CD14-positive monocyte (primary cell): ENCODE measurements at regions not wholly inside any gene's neighbourhood (a gene's known extent, or its start where the extent isn't known, plus 50 kb on each side); places are given as distances from the start of the nearest gene placed in this dataset.

ENCODE experiments used
- DNase-seq, 3 donors: peaks; one replicate each; pipeline ENCODE4 v3.0.0-alpha.2; 2011 to 2022
- H2AFZ ChIP-seq: 2 replicates; pipeline ENCODE4 v1.6.0; 2012; ENCODE audit warnings: mild to moderate bottlenecking, low read depth, low read length, inconsistent platforms; ENCODE audit not compliant: insufficient read depth, poor library complexity, severe bottlenecking
- H3K27ac ChIP-seq, 2 donors: 1 replicate in 1 of 2; 2 replicates in 1 of 2; pipeline ENCODE4 v1.5.1; 2012 to 2013; ENCODE audit warnings: low read length in 2 of 2, control low read depth in 1 of 2, inconsistent platforms in 1 of 2, low read depth in 1 of 2, mild to moderate bottlenecking in 1 of 2
- H3K27me3 ChIP-seq, 2 donors: one replicate each; pipeline versions ENCODE4 v1.6.0 to v1.6.1; 2011 to 2013; ENCODE audit warnings: low read length in 2 of 2; ENCODE audit not compliant: control insufficient read depth in 2 of 2, insufficient read depth in 2 of 2
- H3K36me3 ChIP-seq, 2 donors: replicated peaks in 1 of 2; 1 replicate in 1 of 2; 2 replicates in 1 of 2; pipeline versions ENCODE4 v1.5.1 to v1.6.1; 2012 to 2013; ENCODE audit warnings: low read length in 2 of 2, control low read depth in 1 of 2, inconsistent platforms in 1 of 2, mild to moderate bottlenecking in 1 of 2; ENCODE audit not compliant: insufficient read depth in 2 of 2, control insufficient read depth in 1 of 2
- H3K4me1 ChIP-seq, 2 donors: 1 replicate in 1 of 2; 2 replicates in 1 of 2; pipeline versions ENCODE4 v1.5.1 to v1.6.1; 2012 to 2013; ENCODE audit warnings: low read length in 2 of 2, control low read depth in 1 of 2, inconsistent platforms in 1 of 2, mild to moderate bottlenecking in 1 of 2, moderate library complexity in 1 of 2; ENCODE audit not compliant: insufficient read depth in 2 of 2, control insufficient read depth in 1 of 2
- H3K4me2 ChIP-seq: replicated peaks from 2 replicates; pipeline ENCODE3; 2012; ENCODE audit warnings: low read length, moderate library complexity, mild to moderate bottlenecking; ENCODE audit not compliant: poor library complexity, severe bottlenecking; ENCODE audit errors: extremely low read depth
- H3K4me3 ChIP-seq, 3 experiments: fragments of 200-600 bp in 1 of 3; sonication (generic) in 1 of 3; replicated peaks in 1 of 3; 1 replicate in 2 of 3; 2 replicates in 1 of 3; pipeline ENCODE4 v1.5.1; 2011 to 2013; ENCODE audit warnings: low read length in 3 of 3, mild to moderate bottlenecking in 3 of 3, control low read depth in 2 of 3, low read depth in 2 of 3, inconsistent platforms in 1 of 3, moderate library complexity in 1 of 3
- H3K79me2 ChIP-seq: 2 replicates; pipeline ENCODE4 v1.6.0; 2012; ENCODE audit warnings: mild to moderate bottlenecking, control low read depth, inconsistent platforms, low read length, moderate library complexity; ENCODE audit not compliant: insufficient read depth
- H3K9ac ChIP-seq: 2 replicates; pipeline ENCODE4 v1.6.0; 2017; ENCODE audit warnings: low read length, mild to moderate bottlenecking; ENCODE audit not compliant: insufficient read depth, poor library complexity, severe bottlenecking
- H3K9me3 ChIP-seq, 2 donors: replicated peaks in 1 of 2; 1 replicate in 1 of 2; 2 replicates in 1 of 2; pipeline versions ENCODE4 v1.5.1 to v1.6.1; 2012 to 2013; ENCODE audit warnings: low read length in 2 of 2, control low read depth in 1 of 2; ENCODE audit not compliant: control insufficient read depth in 1 of 2, insufficient read depth in 1 of 2
- H4K20me1 ChIP-seq: 2 replicates; pipeline ENCODE4 v1.6.0; 2012; ENCODE audit warnings: mild to moderate bottlenecking, low read length, control low read depth, moderate library complexity; ENCODE audit not compliant: insufficient read depth
- H3K27ac Mint-ChIP-seq, 7 donors: one replicate each; pipeline ENCODE4 v1.8.0; 2020; ENCODE audit warnings: mild to moderate bottlenecking in 7 of 7, mixed read lengths in 7 of 7, moderate library complexity in 6 of 7, inconsistent platforms in 2 of 7
- H3K27me3 Mint-ChIP-seq, 3 donors: one replicate each; pipeline ENCODE4 v1.8.0; 2021 to 2022; ENCODE audit warnings: low read depth in 3 of 3, mild to moderate bottlenecking in 3 of 3, mixed read lengths in 3 of 3, moderate library complexity in 3 of 3, inconsistent platforms in 1 of 3
- H3K36me3 Mint-ChIP-seq, 2 donors: one replicate each; pipeline ENCODE4 v1.8.0; 2020; ENCODE audit warnings: mixed read lengths in 2 of 2, inconsistent platforms in 1 of 2, mild to moderate bottlenecking in 1 of 2
- H3K4me1 Mint-ChIP-seq: one replicate; pipeline ENCODE4 v1.8.0; 2020; ENCODE audit warnings: mild to moderate bottlenecking, mixed read lengths
- H3K4me3 Mint-ChIP-seq, 2 donors: one replicate each; pipeline ENCODE4 v1.8.0; 2020; ENCODE audit warnings: mild to moderate bottlenecking in 2 of 2, mixed read lengths in 2 of 2, moderate library complexity in 1 of 2
- H3K9me3 Mint-ChIP-seq, 7 donors: one replicate each; pipeline ENCODE4 v1.8.0; 2020 to 2022; ENCODE audit warnings: mixed read lengths in 7 of 7, mild to moderate bottlenecking in 6 of 7, moderate library complexity in 6 of 7, inconsistent platforms in 2 of 7
- CTCF ChIP-seq: fragments of 200-600 bp; IDR thresholded peaks from one replicate; pipeline ENCODE4 v1.8.0; 2022; ENCODE audit warnings: antibody characterized with exemption, mild to moderate bottlenecking
- WGBS: methylation state at CpG from one replicate; pipeline ENCODE4 v1.1.5; 2013; ENCODE audit warnings: missing lambda C conversion rate; ENCODE audit not compliant: insufficient coverage; 5-methylcytosine and 5-hydroxymethylcytosine counted together
- intact Hi-C, 2 donors: fragments of 100-400 bp; cut with micrococcal nuclease; formaldehyde crosslinking; loops; one replicate each; pipeline versions ENCODE4 v1.15.0 to v1.15.1; 2023

- Mint-ChIP-seq H3K4me3 (no peak overlapping the region), H3K27me3 (peaks cover 3 to 6% (median 3%) of the 10 kb centered on the region in 3 donors), H3K27ac (no peak overlapping the region), H3K9me3 (peaks cover 0 to 7% (median 1%) of the 10 kb centered on the region in 7 donors), H3K4me1 (no peaks in the 10 kb centered on the region), H3K36me3 (no peaks in the 10 kb centered on the region)
- no CpG with 5 or more reads among the region's 3 CpGs for WGBS
- Histone ChIP-seq H3K4me2 (no peak overlapping the region), H3K9me3 (no peaks in the 10 kb centered on the region), H3K27me3 (peaks cover 0 to 2% of the 10 kb centered on the region in 2 donors), H3K36me3 (no peaks in the 10 kb centered on the region), H2AFZ (no peak overlapping the region), H3K9ac (no peak overlapping the region), H4K20me1 (no peaks in the 10 kb centered on the region), H3K27ac (no peak overlapping the region), H3K79me2 (no peaks in the 10 kb centered on the region), H3K4me1 (no peaks in the 10 kb centered on the region), H3K4me3 (no peak overlapping the region)
- DNase-seq, result no peak
- no peak for TF ChIP-seq CTCF
- intact Hi-C loops, result no loop called here
Measured at GRCh38 chr10:91021901-91022300, 101.0 kb upstream of the ANKRD1 start.

GRCh38 chr10:91022390-91022789 is 101.5 kb upstream of the ANKRD1 start:
- no peak for TF ChIP-seq CTCF
- intact Hi-C loops, result no loop called here

More at GRCh38 chr10:91022390-91022789, 101.5 kb upstream of the ANKRD1 start:
- H3K4me2 ChIP-seq, result no peak overlapping the region
- H3K27me3 ChIP-seq, result peaks cover 0 to 2% of the 10 kb centered on the region in 2 donors
- no peaks in the 10 kb centered on the region for H3K4me1 ChIP-seq
- 100% methylated on average over 1 of the region's 2 CpGs for WGBS
- H3K9ac ChIP-seq, result no peak overlapping the region
- Mint-ChIP-seq H3K36me3 (no peaks in the 10 kb centered on the region), H3K27ac (no peak overlapping the region), H3K4me1 (no peaks in the 10 kb centered on the region), H3K27me3 (peaks cover 3 to 6% (median 3%) of the 10 kb centered on the region in 3 donors), H3K9me3 (peaks cover 0 to 8% (median 1%) of the 10 kb centered on the region in 7 donors), H3K4me3 (no peak overlapping the region)
- no peaks in the 10 kb centered on the region for H3K79me2 ChIP-seq
- H3K4me3 ChIP-seq, result no peak overlapping the region
- no peaks in the 10 kb centered on the region for H3K36me3 ChIP-seq
- H3K27ac ChIP-seq, result no peak overlapping the region
- no peaks in the 10 kb centered on the region for H4K20me1 ChIP-seq
- no peaks in the 10 kb centered on the region for H3K9me3 ChIP-seq
- no peak for DNase-seq
- no peak overlapping the region for H2AFZ ChIP-seq
